SU-DHL-6 (cell line): ENCODE measurements at regions not wholly inside any gene's neighbourhood (a gene's known extent, or its start where the extent isn't known, plus 50 kb on each side); places are given as distances from the start of the nearest gene placed in this dataset.

Experiments
- H2AFZ ChIP-seq: fragments of 200-600 bp; sonication (generic); 2 replicates; pipeline ENCODE4 v1.6.1; 2014; ENCODE audit warnings: low read depth, mild to moderate bottlenecking, moderate library complexity, mixed read lengths, antibody characterized with exemption, low read length; ENCODE audit not compliant: severe bottlenecking
- H3F3A ChIP-seq: fragments of 200-600 bp; shearing (Covaris generic); 2 replicates; pipeline ENCODE4 v1.6.0; 2016; ENCODE audit warnings: antibody characterized with exemption, mild to moderate bottlenecking; ENCODE audit not compliant: insufficient read depth
- H3K27ac ChIP-seq: fragments of 200-600 bp; sonication (generic); 2 replicates; pipeline ENCODE4 v1.5.1; 2016; ENCODE audit warnings: low read depth, mild to moderate bottlenecking, low read length, moderate library complexity, mixed read lengths
- H3K27me3 ChIP-seq: fragments of 200-600 bp; sonication (generic), shearing (Covaris generic); 2 replicates; pipeline ENCODE4 v1.6.0; 2014; ENCODE audit warnings: mild to moderate bottlenecking, low read length
- H3K36me3 ChIP-seq: fragments of 200-600 bp; sonication (generic); 2 replicates; pipeline ENCODE4 v1.6.1; 2014; ENCODE audit warnings: mild to moderate bottlenecking, low read length, mixed read lengths
- H3K4me2 ChIP-seq: fragments of 300-600, 200-600 bp; shearing (Covaris generic), sonication (generic); 2 replicates; pipeline ENCODE4 v1.6.0; 2014; ENCODE audit warnings: low read length, low read depth, mild to moderate bottlenecking; ENCODE audit not compliant: poor library complexity, severe bottlenecking
- H3K4me3 ChIP-seq: fragments of 200-600 bp; sonication (generic); 2 replicates; pipeline ENCODE4 v1.5.1; 2014; ENCODE audit warnings: antibody characterized with exemption, low read length, mild to moderate bottlenecking, mixed read lengths; ENCODE audit not compliant: insufficient read depth, poor library complexity, severe bottlenecking
- H3K79me2 ChIP-seq: fragments of 200-600 bp; sonication (generic); 2 replicates; pipeline ENCODE4 v1.6.1; 2014; ENCODE audit warnings: mild to moderate bottlenecking, low read length, moderate library complexity; ENCODE audit not compliant: insufficient read depth
- H3K9ac ChIP-seq: fragments of 200-600 bp; sonication (generic); 2 replicates; pipeline ENCODE4 v1.7.0; 2014; ENCODE audit warnings: mild to moderate bottlenecking, low read length
- H3K9me2 ChIP-seq: fragments of 200-600 bp; sonication (generic); replicated peaks from 2 replicates; pipeline ENCODE4 v1.6.1; 2014; ENCODE audit warnings: low read length; ENCODE audit not compliant: insufficient read depth
- H3K9me3 ChIP-seq: fragments of 200-600 bp; sonication (generic); 2 replicates; pipeline ENCODE4 v1.6.1; 2014; ENCODE audit warnings: low read length, mixed read lengths; ENCODE audit not compliant: insufficient read depth
- H4K20me1 ChIP-seq: fragments of 200-600 bp; sonication (generic); 2 replicates; pipeline ENCODE4 v1.6.1; 2014; ENCODE audit warnings: low read depth, mild to moderate bottlenecking, antibody characterized with exemption, low read length, moderate library complexity, mixed read lengths
- EZH2phosphoT487 ChIP-seq: fragments of 200-600 bp; sonication (generic), shearing (Covaris generic); conservative IDR thresholded peaks from 2 replicates; pipeline ENCODE4 v1.6.1; 2018; ENCODE audit warnings: mild to moderate bottlenecking, antibody characterized with exemption, low read length, moderate library complexity, mixed read lengths
- TF ChIP-seq, protein P1 (sequence below): fragments of 200-600 bp; sonication (generic); IDR thresholded peaks from one replicate; pipeline ENCODE4 v1.5.1; 2017; ENCODE audit warnings: antibody characterized with exemption, mild to moderate bottlenecking, low read length, moderate library complexity; ENCODE audit not compliant: insufficient read depth, poor library complexity, severe bottlenecking

DNA sequence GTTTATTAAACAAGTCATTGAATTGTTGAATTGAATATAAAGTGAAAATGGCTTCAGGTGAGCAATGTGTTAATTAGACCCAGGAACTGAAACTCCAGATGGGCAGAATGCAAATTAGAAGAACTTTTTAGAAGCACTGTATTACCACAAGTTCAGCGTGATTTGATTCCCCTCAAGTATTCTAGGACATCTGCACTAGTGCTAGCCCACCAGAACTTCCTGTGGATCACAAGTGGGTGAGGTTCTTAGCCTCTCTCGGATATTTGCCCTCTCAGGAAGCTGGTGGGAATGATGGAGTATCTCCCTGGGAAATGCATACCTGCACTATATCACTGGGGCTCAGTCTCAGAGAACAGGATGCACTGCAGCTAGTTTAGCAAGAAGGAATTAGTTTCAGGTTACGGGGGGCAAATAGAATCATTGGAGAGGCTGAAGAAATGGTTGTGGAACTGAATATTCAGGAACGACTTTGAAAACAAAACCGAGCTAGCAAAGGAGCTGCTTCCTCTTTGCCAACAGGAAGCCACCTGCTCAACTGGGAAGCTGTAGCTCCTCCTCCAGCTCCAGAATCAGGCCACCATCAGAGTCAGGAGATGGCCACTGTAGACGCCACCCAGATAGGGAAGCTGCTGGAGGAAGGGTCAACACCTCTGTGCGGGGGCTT lies 74.3 kb downstream of the DHCR7 start:
- no peaks in the 10 kb centered on the region for H3K36me3 ChIP-seq
- H3K27ac ChIP-seq, result peak overlapping the region; percentile 14
- no peak overlapping the region for H2AFZ ChIP-seq
- H4K20me1 ChIP-seq, result no peaks in the 10 kb centered on the region
- peak overlapping the region; percentile 4 for H3K4me3 ChIP-seq
- H3K9ac ChIP-seq, result no peak overlapping the region
- no peaks in the 10 kb centered on the region; the same call in 1 of the 2 replicates for H3K9me3 ChIP-seq
- H3K9me2 ChIP-seq, result no peaks in the 10 kb centered on the region
- peak overlapping the region; percentile 57 for H3K4me2 ChIP-seq
- H3F3A ChIP-seq, result 0 out of 2 replicates have a peak, but pooled peaks cover 7% of the 10 kb centered on the region
- H3K27me3 ChIP-seq, result no peaks in the 10 kb centered on the region
- no peak for TF ChIP-seq EZH2phosphoT487
- TF ChIP-seq, protein P1, sequence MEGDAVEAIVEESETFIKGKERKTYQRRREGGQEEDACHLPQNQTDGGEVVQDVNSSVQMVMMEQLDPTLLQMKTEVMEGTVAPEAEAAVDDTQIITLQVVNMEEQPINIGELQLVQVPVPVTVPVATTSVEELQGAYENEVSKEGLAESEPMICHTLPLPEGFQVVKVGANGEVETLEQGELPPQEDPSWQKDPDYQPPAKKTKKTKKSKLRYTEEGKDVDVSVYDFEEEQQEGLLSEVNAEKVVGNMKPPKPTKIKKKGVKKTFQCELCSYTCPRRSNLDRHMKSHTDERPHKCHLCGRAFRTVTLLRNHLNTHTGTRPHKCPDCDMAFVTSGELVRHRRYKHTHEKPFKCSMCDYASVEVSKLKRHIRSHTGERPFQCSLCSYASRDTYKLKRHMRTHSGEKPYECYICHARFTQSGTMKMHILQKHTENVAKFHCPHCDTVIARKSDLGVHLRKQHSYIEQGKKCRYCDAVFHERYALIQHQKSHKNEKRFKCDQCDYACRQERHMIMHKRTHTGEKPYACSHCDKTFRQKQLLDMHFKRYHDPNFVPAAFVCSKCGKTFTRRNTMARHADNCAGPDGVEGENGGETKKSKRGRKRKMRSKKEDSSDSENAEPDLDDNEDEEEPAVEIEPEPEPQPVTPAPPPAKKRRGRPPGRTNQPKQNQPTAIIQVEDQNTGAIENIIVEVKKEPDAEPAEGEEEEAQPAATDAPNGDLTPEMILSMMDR, result no peak
- no peaks in the 10 kb centered on the region for H3K79me2 ChIP-seq

DNA sequence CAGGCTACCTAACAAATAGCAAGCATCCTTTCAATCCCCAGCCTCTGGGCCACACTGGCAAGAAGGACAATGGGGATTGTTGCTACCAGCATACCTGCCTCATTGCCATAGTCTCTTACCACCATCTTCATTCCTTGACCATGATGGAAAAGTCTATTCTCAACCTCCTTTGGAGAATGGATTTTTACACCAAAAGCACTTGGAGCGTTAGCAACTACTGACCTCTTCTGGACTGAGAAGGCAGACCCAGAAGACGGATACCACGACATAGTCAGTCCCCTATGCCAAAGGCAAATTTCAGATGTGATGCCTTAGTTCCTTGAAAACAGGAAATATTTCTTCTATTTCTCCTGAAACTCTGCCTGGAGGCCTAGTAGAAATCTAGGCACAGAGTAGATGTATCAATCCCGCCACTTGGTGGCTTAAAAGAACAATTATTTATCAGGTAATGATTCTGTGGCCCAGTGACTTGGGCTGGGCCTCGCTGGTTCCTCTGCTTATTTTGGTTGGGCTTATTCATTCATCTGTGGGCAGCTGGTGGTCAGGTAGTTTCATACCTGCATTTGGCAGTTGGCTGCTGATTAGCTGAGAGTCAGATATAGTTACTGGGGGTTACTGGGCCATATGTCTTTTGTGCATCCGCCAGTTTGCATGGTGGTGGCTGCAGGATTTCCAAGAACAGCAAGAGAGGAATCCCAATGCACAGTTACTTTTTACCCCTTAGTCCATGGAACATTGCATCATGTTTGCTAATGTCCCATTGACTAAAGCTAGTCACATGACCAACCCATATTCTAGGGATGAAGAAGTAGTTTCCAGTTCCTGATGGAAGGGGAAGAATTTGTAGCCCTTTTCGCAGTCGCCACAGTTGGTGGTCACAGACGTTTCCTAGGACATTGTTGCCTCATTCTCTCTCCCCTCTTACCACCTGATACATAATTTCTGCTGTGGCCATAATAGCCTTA lies 75.2 kb downstream of the DHCR7 start:
- no peaks in the 10 kb centered on the region for H3K36me3 ChIP-seq
- 0 out of 2 replicates have a peak, but pooled peaks cover 7% of the 10 kb centered on the region for H3F3A ChIP-seq
- H3K9ac ChIP-seq, result no peak overlapping the region
- H3K9me3 ChIP-seq, result no peaks in the 10 kb centered on the region; the same call in 1 of the 2 replicates
- H3K9me2 ChIP-seq, result no peaks in the 10 kb centered on the region
- peak overlapping the region; percentile 57 for H3K4me2 ChIP-seq
- no peak overlapping the region for H2AFZ ChIP-seq
- no peaks in the 10 kb centered on the region for H4K20me1 ChIP-seq
- no peaks in the 10 kb centered on the region for H3K79me2 ChIP-seq
- peak overlapping the region; percentile 14 for H3K27ac ChIP-seq
- peak overlapping the region; percentile 4 for H3K4me3 ChIP-seq
- H3K27me3 ChIP-seq, result no peaks in the 10 kb centered on the region
- TF ChIP-seq EZH2phosphoT487, result no peak
- TF ChIP-seq, protein P1, result no peak

DNA sequence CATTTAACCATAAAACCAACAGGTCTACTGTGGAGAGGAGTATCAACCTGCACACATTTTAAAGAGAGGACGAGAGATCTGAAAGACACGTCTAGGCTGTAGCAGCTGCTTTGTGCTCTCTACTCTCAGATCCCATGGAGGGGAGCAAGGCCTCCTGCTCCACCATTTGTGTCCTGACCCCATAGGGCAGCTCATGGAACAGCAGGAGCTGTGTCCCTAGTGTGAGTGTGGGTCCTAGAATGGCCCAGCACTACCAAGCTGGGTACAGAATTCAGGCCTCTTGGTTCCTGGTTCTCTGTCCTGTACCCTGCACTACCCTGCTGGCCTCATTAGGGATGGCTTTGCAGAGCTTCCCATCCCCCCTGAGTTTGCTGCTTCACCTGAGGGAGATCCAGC lies 76.5 kb downstream of the DHCR7 start:
- Histone ChIP-seq H4K20me1 (no peaks in the 10 kb centered on the region), H3K36me3 (no peaks in the 10 kb centered on the region), H3K9ac (no peak overlapping the region), H3K79me2 (no peaks in the 10 kb centered on the region), H2AFZ (no peak overlapping the region), H3K27me3 (no peaks in the 10 kb centered on the region), H3K27ac (no peak overlapping the region), H3K9me3 (no peaks in the 10 kb centered on the region; the same call in 1 of the 2 replicates), H3K9me2 (no peaks in the 10 kb centered on the region), H3F3A (0 out of 2 replicates have a peak, but pooled peaks cover 7% of the 10 kb centered on the region), H3K4me2 (no peak overlapping the region), H3K4me3 (no peak overlapping the region)
- TF ChIP-seq, protein P1, result no peak
- TF ChIP-seq EZH2phosphoT487, result no peak
